ENCODE measurements at regions not wholly inside any gene's neighbourhood (a gene's known extent, or its start where the extent isn't known, plus 50 kb on each side); places are given as distances from the start of the nearest gene placed in this dataset.

DNA sequence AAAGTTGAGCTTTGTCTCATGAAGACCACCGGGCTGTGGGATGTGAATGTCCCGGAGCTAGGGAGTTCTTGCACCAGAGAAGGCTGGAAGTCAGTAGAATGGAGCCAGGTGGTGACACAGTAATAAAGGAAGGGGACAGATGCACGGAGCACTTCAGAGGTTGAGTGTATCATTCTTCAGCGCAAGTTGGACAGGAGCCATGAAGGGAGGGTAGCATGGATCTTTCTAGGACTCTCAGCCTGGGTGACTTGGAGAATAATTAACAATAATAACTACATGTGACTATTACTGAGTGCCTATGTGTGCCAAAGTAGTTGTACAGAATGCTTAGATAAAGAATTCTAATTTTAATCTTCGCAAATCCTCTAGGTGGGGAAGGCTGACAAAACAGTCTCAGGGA lies 258.7 kb upstream of the AJAP1 start:
- peak; percentile 98 for DNase-seq

GRCh38 chr1:4396551-4396950 lies 257.9 kb upstream of the AJAP1 start:
- peak; percentile 52 for DNase-seq

- DNase-seq, result peak; percentile 96
Measured at GRCh38 chr1:4397196-4397595, 257.2 kb upstream of the AJAP1 start.

DNA sequence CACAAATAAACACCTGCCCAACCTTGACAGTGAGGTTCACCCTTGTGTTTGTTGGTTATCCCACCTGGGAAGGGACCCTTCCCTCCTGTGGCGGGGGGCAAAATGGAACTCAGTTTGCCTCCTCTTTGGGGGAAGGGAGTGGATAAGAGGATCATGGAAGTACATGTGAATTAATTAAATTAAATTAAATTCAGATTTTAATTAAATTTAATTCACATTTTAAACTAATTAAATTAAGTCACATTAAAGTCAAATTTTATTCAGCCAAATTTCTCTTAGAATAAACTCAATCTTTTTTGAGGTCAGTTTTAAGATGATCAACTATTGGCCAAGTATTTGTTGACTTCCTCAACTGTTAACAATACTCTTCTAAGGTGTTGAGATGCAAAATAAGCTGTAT lies 252.4 kb upstream of the AJAP1 start:
- no peak for DNase-seq

DNA sequence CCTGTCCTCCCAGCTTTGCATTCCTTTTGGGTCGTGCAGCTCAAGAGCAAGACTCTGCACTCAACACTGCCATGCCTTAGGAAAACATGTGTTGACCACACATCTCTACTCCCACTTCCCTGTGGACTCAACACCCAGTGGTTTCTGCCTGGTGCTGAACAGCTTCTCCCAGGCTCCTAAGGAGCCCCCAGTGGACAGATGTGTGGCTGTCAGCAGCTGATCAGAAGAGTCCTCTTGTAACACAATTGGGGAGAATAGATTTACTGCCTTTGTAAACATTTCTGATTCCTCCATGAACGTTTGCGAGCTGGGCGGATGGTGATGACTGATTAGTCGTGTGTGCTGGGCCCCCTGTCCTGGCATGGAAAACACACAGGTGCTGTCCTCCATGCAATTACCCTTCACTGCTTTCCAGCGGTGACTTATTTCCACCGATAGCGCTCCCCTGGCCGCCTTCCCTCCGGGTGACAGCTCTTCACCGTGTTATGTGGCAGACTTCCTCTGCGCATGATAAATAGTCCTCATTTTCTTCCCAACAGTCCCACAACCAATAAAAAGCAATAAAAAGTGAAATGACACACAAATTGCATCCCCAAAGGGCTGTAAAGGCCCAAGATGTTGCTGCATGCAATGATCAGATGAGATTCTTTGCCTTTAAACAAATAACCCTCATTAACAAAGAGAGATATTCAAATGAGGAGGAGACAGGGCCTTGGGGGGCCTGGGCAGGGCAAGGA lies 249.4 kb upstream of the AJAP1 start:
- DNase-seq, result no peak

DNA sequence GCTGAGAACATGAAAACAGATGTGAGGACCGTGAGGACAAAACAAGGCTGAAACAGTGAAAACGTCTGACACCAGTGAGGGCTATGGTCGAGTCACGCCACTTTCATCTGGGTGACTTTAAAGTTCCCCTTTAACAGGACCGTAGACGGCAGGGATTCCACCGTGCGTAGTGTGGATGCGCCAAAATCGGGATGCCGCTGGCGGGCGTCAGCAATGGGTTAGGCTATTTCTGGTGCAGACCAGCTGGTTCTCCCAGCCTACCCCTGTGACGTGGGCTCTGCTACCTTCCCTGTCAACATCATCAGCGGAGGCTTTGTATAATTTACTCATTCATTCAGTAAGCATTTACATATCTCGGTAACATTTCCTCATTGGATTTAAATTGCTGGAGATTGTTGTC lies 246.6 kb upstream of the AJAP1 start:
- no peak for DNase-seq

DNA sequence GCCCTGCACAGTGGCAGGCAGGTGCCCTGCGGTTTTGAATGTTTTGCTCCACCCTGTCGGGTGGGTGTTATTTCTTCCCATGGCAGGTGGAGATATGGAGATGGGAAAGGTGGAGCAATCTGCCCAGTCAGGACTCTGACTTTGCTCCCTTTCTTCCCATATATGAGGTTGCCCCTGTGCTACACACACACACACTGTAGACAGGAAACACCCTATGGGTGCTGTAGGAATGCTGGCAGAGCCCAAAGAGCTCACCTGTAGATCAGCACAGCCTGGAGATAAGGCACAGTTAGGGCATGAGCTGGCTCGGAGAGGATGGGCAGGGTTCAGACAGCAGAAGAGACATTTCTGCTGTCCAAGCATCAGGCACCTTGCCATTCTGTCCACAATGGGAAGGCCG lies 246.0 kb upstream of the AJAP1 start:
- DNase-seq, result no peak

GRCh38 chr1:4411862-4412261 lies 242.5 kb upstream of the AJAP1 start:
- no peak for DNase-seq

DNA sequence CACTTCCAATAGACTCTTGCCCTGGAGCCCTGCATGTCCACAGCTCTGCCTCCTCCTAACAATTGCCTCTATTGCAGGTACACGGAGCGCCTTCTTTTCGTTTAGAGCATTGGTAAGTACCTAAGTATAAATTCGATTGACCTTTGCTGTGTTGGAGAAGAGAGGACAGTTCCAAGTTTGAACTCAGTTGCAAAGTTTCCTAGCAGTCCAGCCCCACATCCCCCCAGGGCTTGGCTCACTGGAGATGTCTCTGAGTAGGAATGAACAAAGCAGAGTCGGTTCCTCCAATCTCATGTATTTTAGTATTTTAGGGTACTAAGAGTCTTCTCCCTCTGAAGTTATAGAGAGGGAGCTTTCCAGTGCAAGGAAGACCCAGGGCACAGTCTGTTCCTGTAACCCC lies 238.9 kb upstream of the AJAP1 start:
- no peak for DNase-seq

- no peak for DNase-seq
Measured at GRCh38 chr1:4416189-4416588, 238.2 kb upstream of the AJAP1 start.

- DNase-seq, result no peak
Measured at GRCh38 chr1:4418021-4418420, 236.4 kb upstream of the AJAP1 start.

DNA sequence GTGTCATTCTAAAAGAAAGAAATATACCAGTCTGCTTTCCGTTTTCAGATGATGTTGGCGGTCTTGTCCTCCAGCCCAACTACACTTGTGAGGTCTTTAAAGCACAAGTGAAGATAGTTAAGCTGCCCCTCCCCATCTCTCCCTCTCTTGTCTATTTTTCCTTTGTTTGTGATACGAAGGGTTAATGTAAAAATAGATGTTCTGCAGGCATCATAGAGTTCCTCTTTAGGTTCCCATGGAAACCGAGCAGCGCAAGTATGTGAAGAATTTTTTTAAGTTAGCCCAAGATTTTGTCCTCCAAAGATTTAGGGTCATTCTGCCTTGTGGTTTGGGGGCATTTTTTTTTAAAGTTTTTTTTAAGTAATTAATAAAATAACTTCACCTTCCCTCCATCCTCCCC lies 232.4 kb upstream of the AJAP1 start:
- DNase-seq, result no peak

- no peak for DNase-seq
Measured at GRCh38 chr1:4422504-4423289, 231.7 kb upstream of the AJAP1 start.

DNA sequence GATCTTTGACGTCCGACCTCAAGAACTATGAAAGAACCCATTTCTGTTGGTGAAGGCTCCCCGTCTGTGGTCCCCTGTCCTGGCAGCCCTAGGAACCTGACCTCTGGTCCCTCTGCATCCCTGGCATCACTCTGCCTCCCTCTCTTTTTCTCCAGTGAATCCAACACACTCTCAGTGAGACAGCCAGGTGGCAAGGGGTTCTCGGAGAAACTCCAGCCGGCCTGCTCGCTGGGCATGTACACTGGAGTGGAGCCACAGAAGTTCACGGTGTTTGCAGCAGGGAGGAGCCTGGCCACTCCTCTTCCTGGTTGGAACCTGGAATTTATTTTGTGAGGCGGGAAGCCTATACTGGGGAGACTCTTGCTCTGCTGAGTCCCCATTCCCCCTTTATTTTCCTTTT lies 230.2 kb upstream of the AJAP1 start:
- DNase-seq, result no peak

- DNase-seq, result no peak
Measured at GRCh38 chr1:4424766-4425165, 229.6 kb upstream of the AJAP1 start.

- no peak for DNase-seq
Measured at GRCh38 chr1:4425892-4426291, 228.5 kb upstream of the AJAP1 start.

- no peak for DNase-seq
Measured at GRCh38 chr1:4428711-4429110, 225.7 kb upstream of the AJAP1 start.

DNA sequence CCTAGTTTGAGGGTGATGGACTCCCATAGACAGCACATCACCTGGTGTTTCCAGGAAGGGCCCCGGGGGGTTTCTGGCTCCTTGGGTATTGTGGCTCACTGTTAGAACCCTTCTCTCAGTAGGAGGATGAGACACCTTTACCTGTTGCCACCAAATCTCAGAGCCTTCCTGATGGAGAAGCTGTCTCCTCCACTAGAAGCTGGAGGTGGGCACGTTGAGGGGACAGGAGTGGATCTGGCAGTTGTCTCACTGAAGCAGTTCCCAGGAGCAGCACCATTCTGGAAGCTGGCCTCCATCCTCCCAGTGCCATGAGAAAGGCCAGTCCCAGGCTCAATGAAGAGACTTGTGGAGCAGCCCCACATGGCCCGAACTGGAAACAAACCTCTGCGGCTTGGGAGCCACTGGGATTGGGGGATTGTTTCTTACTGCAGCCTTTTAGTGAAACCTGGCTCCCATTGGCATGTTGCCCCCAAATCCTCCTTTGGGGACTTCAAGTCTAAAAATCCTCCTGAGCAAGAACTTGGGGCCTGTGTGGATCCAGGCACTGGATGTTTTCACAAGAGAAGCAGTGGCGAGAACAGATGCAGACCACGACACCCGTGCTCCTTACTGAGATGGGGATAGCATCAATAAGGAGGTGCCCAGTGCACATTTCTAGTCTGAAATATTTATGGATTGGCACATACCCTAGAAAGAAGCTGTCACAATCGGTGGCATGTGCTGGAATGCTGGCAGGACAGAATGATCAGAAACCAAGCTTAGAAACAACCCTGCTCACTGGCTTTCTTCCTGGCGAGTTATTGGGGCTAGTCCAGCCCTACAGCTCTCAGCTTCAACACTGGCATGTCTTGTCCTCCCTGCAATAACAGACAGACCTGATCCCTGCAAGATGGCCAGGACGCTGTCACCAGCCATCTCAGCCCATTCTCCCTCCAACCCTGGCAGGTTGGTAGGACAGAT lies 223.7 kb upstream of the AJAP1 start:
- no peak for DNase-seq

DNA sequence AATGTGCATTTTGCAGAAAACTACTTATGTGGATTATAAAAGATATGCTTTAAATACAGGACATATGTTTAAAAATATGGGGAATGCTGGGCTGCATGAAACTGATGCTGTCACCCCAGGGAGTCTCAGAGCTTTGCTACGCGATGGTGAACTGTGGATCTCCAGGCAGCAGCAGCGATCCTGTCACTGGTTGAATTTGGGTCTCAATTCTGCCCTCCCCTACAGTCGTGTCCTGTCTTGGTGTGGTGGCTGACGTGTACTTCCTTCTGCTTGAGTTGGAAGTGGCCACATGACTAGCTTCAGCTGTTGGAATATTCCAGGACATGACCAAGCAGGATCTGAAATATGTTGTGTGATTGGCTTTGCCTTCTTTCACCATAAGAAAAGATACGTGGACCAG lies 222.9 kb upstream of the AJAP1 start:
- no peak for DNase-seq

DNA sequence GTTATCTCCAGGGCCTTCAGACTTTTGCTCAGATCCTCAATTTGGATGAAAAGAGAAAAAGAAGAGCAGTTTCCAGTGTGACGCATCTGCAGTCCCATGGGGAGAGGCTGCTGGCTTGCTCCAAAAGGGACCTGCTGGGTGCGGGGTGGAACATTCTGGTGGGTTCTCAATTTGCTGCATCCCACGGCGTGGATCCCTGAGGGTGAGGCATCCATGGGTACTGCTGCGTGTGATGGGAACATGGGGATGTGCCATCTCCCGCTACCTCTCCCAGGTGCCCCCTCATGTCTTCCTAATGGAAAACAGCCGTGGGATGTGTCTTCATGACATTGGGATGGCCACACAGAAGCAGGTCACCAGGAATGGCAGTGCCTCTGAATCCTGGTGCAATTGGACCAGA lies 221.3 kb upstream of the AJAP1 start:
- DNase-seq, result no peak

DNA sequence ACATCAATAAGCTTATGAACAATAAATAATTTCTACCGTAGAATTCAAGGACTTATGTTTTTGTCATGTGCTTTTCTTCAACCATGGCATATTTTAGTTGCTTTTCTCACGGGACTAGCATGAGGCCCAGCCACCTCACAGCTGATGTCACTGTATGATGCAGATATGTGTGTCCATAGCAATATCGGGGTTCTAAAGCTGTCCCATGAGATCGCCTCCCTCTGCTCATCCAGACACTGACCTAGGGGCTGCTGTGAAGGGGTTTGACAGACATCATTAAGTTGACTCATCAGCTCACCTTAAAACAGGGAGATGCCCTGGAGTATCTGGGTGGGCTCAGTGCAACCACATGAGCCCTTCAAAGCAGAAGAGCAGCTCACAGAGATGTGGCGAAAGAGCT lies 210.3 kb upstream of the AJAP1 start:
- no peak for DNase-seq

DNA sequence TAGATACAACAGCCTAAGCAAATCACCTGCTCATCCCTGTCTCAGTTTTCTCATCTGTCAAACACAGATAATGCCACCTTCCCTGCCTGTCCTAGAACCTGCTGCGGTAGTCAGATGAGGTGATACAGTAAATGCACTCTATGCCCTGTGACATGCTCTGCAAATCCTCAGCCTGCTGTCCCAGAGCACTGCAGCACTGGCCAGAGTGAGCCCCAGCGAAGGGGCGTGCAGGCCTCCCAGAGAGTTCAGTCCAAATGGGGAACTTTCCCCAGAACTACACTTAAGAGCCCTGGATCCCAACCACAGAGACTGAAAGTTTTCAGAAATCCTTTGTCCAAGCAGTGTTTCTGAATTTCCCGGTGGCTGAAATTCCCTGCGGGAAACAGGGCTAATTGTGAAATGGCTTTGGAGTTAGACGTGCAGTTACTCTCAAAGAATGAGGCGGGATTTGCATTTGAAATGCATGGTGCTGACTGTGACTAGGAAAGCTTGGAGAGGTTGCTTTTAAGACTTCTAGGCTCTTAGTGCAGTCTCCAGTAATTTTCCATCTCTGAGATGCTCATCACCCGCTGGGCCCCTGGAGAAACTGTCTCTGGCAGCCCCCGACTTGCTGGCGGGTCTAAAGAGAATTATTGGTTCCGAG lies 206.5 kb upstream of the AJAP1 start:
- no peak for DNase-seq

- DNase-seq, result no peak
Measured at GRCh38 chr1:4449972-4450371, 204.4 kb upstream of the AJAP1 start.

Data from NCI-H1105 treated with DMSO at 0.1 percent for 48 hours (cell line).